ENCODE measurements at regions not wholly inside any gene's neighbourhood (a gene's known extent, or its start where the extent isn't known, plus 50 kb on each side); places are given as distances from the start of the nearest gene placed in this dataset.

- DNase-seq (ENCODE audit: low read depth), result no peak
Measured at GRCh38 chr11:19501631-19502030, 211.0 kb upstream of the NAV2 start.

GRCh38 chr11:19499999-19500398, 212.6 kb upstream of the NAV2 start:
- TF ChIP-seq CTCF (IDR thresholded peaks at IDR 0.05; ENCODE audit: insufficient read depth, low read length, severe bottlenecking), result no peak
- no peaks in the 10 kb centered on the region for H3K27me3 ChIP-seq (ENCODE audit: control insufficient read depth, insufficient read depth, low read length)
- no peak overlapping the region for H3K4me3 ChIP-seq (ENCODE audit: low read depth, low read length)
- H3K36me3 ChIP-seq (ENCODE audit: control insufficient read depth, insufficient read depth, low read length), result no peaks in the 10 kb centered on the region
- FAIRE-seq (no peak), DNase-seq (ENCODE audit: low read depth) (no peak)

More at GRCh38 chr11:19501631-19502030, 211.0 kb upstream of the NAV2 start:
- Histone ChIP-seq H3K4me3 (ENCODE audit: low read depth, low read length) (no peak overlapping the region), H3K36me3 (ENCODE audit: control insufficient read depth, insufficient read depth, low read length) (no peaks in the 10 kb centered on the region), H3K27me3 (ENCODE audit: control insufficient read depth, insufficient read depth, low read length) (no peaks in the 10 kb centered on the region)
- no peak for TF ChIP-seq CTCF (IDR thresholded peaks at IDR 0.05; ENCODE audit: insufficient read depth, low read length, severe bottlenecking)
- FAIRE-seq, result no peak

GRCh38 chr11:19499026-19499669, 213.5 kb upstream of the NAV2 start:
- FAIRE-seq (no peak), DNase-seq (ENCODE audit: low read depth) (peak; percentile 14)
- H3K27me3 ChIP-seq (ENCODE audit: control insufficient read depth, insufficient read depth, low read length), result peaks cover 2% of the 10 kb centered on the region
- H3K36me3 ChIP-seq (ENCODE audit: control insufficient read depth, insufficient read depth, low read length), result no peaks in the 10 kb centered on the region
- TF ChIP-seq CTCF (IDR thresholded peaks at IDR 0.05; ENCODE audit: insufficient read depth, low read length, severe bottlenecking), result no peak
- H3K4me3 ChIP-seq (ENCODE audit: low read depth, low read length), result no peak overlapping the region

GRCh38 chr11:19493446-19494213, 219.0 kb upstream of the NAV2 start:
- no peak for FAIRE-seq
- no peak for TF ChIP-seq CTCF (IDR thresholded peaks at IDR 0.05; ENCODE audit: insufficient read depth, low read length, severe bottlenecking)

GRCh38 chr11:19482319-19483100, 230.1 kb upstream of the NAV2 start:
- Histone ChIP-seq H3K27me3 (ENCODE audit: control insufficient read depth, insufficient read depth, low read length) (no peaks in the 10 kb centered on the region), H3K4me3 (ENCODE audit: low read depth, low read length) (no peak overlapping the region), H3K36me3 (ENCODE audit: control insufficient read depth, insufficient read depth, low read length) (no peaks in the 10 kb centered on the region)
- no peak for TF ChIP-seq CTCF (IDR thresholded peaks at IDR 0.05; ENCODE audit: insufficient read depth, low read length, severe bottlenecking)
- FAIRE-seq (no peak), DNase-seq (ENCODE audit: low read depth) (no peak)

More at GRCh38 chr11:19493446-19494213, 219.0 kb upstream of the NAV2 start:
- H3K27me3 ChIP-seq (ENCODE audit: control insufficient read depth, insufficient read depth, low read length), result peaks cover 2% of the 10 kb centered on the region
- DNase-seq (ENCODE audit: low read depth), result no peak
- H3K36me3 ChIP-seq (ENCODE audit: control insufficient read depth, insufficient read depth, low read length), result no peaks in the 10 kb centered on the region
- no peak overlapping the region for H3K4me3 ChIP-seq (ENCODE audit: low read depth, low read length)
